Urothelium cell line (cell line): ENCODE measurements at regions not wholly inside any gene's neighbourhood (a gene's known extent, or its start where the extent isn't known, plus 50 kb on each side); places are given as distances from the start of the nearest gene placed in this dataset.

Experiments
- DNase-seq: peaks from one replicate; pipeline ENCODE4 v3.0.0; 2011; ENCODE audit warnings: low spot score, mixed read lengths
- FAIRE-seq: peaks from 2 replicates; lab custom pipeline; 2011; peaks lifted over from hg19 to GRCh38; lab: Jason Lieb, UNC

- DNase-seq (no peak), FAIRE-seq (no peak)
These were observed 225.7 kb downstream of the DPH6 start for GRCh38 chr15:35320158-35320780.

- FAIRE-seq = no peak
- DNase-seq = no peak
These were observed 226.6 kb downstream of the DPH6 start for GRCh38 chr15:35319354-35319753.

GRCh38 chr15:35317217-35317616 lies 228.7 kb downstream of the DPH6 start:
- DNase-seq (no peak), FAIRE-seq (no peak)

GRCh38 chr15:35312344-35312743 lies 227.2 kb upstream of the NANOGP8 start:
- FAIRE-seq (no peak), DNase-seq (no peak)

GRCh38 chr15:35311615-35312014 lies 226.5 kb upstream of the NANOGP8 start:
- FAIRE-seq (no peak), DNase-seq (no peak)

GRCh38 chr15:35309886-35310285 lies 224.8 kb upstream of the NANOGP8 start:
- no peak for DNase-seq
- FAIRE-seq = no peak

- DNase-seq = no peak
- no peak for FAIRE-seq
These were observed 223.7 kb upstream of the NANOGP8 start for GRCh38 chr15:35308802-35309201.

- DNase-seq (no peak), FAIRE-seq (no peak)
These were observed 222.6 kb upstream of the NANOGP8 start for GRCh38 chr15:35307676-35308075.

- DNase-seq (no peak), FAIRE-seq (no peak)
These were observed 221.9 kb upstream of the NANOGP8 start for GRCh38 chr15:35307026-35307425.

- no peak for FAIRE-seq
- DNase-seq = peak; percentile 27
These were observed 221.4 kb upstream of the NANOGP8 start for GRCh38 chr15:35306361-35306981.

- FAIRE-seq (no peak), DNase-seq (peak; percentile 14)
These were observed 220.9 kb upstream of the NANOGP8 start for GRCh38 chr15:35305946-35306345.

- no peak for DNase-seq
- no peak for FAIRE-seq
These were observed 220.0 kb upstream of the NANOGP8 start for GRCh38 chr15:35305031-35305550.

- DNase-seq (no peak), FAIRE-seq (no peak)
These were observed 219.3 kb upstream of the NANOGP8 start for GRCh38 chr15:35304389-35304788.

GRCh38 chr15:35302334-35302733 lies 217.2 kb upstream of the NANOGP8 start:
- DNase-seq (no peak), FAIRE-seq (no peak)

GRCh38 chr15:35301088-35301487 lies 216.0 kb upstream of the NANOGP8 start:
- no peak for FAIRE-seq
- no peak for DNase-seq

GRCh38 chr15:35299059-35299735 lies 214.1 kb upstream of the NANOGP8 start:
- DNase-seq (no peak), FAIRE-seq (no peak)

GRCh38 chr15:35298509-35298908 lies 213.4 kb upstream of the NANOGP8 start:
- FAIRE-seq (no peak), DNase-seq (no peak)

- DNase-seq (peak; percentile 61), FAIRE-seq (no peak)
These were observed 208.4 kb upstream of the NANOGP8 start for GRCh38 chr15:35293353-35294130.

GRCh38 chr15:35290301-35290721 lies 205.2 kb upstream of the NANOGP8 start:
- DNase-seq = no peak
- no peak for FAIRE-seq

- no peak for FAIRE-seq
- DNase-seq = peak; percentile 34
These were observed 204.0 kb upstream of the NANOGP8 start for GRCh38 chr15:35289024-35289617.

- FAIRE-seq = no peak
- no peak for DNase-seq
These were observed 203.5 kb upstream of the NANOGP8 start for GRCh38 chr15:35288580-35288979.
